PFSK-1 (cell line): ENCODE measurements at regions not wholly inside any gene's neighbourhood (a gene's known extent, or its start where the extent isn't known, plus 50 kb on each side); places are given as distances from the start of the nearest gene placed in this dataset.

Experiments
- FOXP2 ChIP-seq: optimal IDR thresholded peaks from 2 replicates; pipeline ENCODE3; 2011; ENCODE audit warnings: borderline replicate concordance, control low read depth, inconsistent platforms; ENCODE audit not compliant: insufficient read depth; ENCODE audit errors: extremely low read length, extremely low read depth
- POLR2AphosphoS5 ChIP-seq: IDR thresholded peaks from 2 replicates; pipeline ENCODE4 v1.6.1; 2012; ENCODE audit warnings: low read depth, mild to moderate bottlenecking, control low read depth, low read length, moderate library complexity
- REST ChIP-seq, 2 experiments: IDR thresholded peaks; 2 replicates each; pipeline versions ENCODE4 v1.6.1 to v1.8.0; 2011 to 2012; ENCODE audit warnings: low read depth in 2 of 2, low read length in 2 of 2, control low read depth in 1 of 2, inconsistent platforms in 1 of 2, mild to moderate bottlenecking in 1 of 2, moderate library complexity in 1 of 2; ENCODE audit not compliant: insufficient read depth in 1 of 2
- SIN3A ChIP-seq: IDR thresholded peaks from 2 replicates; pipeline ENCODE4 v1.6.1; 2012; ENCODE audit warnings: mild to moderate bottlenecking, low read length, moderate library complexity, borderline replicate concordance; ENCODE audit not compliant: insufficient read depth
- TAF1 ChIP-seq: IDR thresholded peaks from 2 replicates; pipeline ENCODE4 v1.6.1; 2012; ENCODE audit warnings: low read length, control low read depth, borderline replicate concordance; ENCODE audit not compliant: insufficient read depth

- TF ChIP-seq SIN3A = no peak
- TF ChIP-seq TAF1 = no peak
- TF ChIP-seq REST (IDR thresholded peaks at IDR 0.05; ENCODE audit: insufficient read depth in 1 of 2, low read depth in 2 of 2, low read length in 2 of 2) = no peak
- no peak for TF ChIP-seq POLR2AphosphoS5
- TF ChIP-seq FOXP2 = no peak
Measured at GRCh38 chr7:41201021-41201420, 501.9 kb downstream of the INHBA start.

- TF ChIP-seq SIN3A (no peak), TAF1 (no peak), FOXP2 (no peak), REST (IDR thresholded peaks at IDR 0.05; ENCODE audit: insufficient read depth in 1 of 2, low read depth in 2 of 2, low read length in 2 of 2) (no peak), POLR2AphosphoS5 (no peak)
Measured at GRCh38 chr7:41199136-41199535, 503.8 kb downstream of the INHBA start.

- no peak for TF ChIP-seq REST (IDR thresholded peaks at IDR 0.05; ENCODE audit: insufficient read depth in 1 of 2, low read depth in 2 of 2, low read length in 2 of 2)
- no peak for TF ChIP-seq SIN3A
Measured at GRCh38 chr7:41198502-41198901, 504.4 kb downstream of the INHBA start.

GRCh38 chr7:41197769-41198168, 505.1 kb downstream of the INHBA start:
- no peak for TF ChIP-seq REST (IDR thresholded peaks at IDR 0.05; ENCODE audit: insufficient read depth in 1 of 2, low read depth in 2 of 2, low read length in 2 of 2)
- TF ChIP-seq POLR2AphosphoS5 = no peak
- TF ChIP-seq FOXP2 = no peak
- TF ChIP-seq SIN3A = no peak
- no peak for TF ChIP-seq TAF1

- TF ChIP-seq SIN3A (no peak), TAF1 (no peak), REST (IDR thresholded peaks at IDR 0.05; ENCODE audit: insufficient read depth in 1 of 2, low read depth in 2 of 2, low read length in 2 of 2) (no peak), FOXP2 (no peak), POLR2AphosphoS5 (no peak)
Measured at GRCh38 chr7:41193738-41194282, 509.1 kb downstream of the INHBA start.
